H1 (cell line): ENCODE measurements at regions not wholly inside any gene's neighbourhood (a gene's known extent, or its start where the extent isn't known, plus 50 kb on each side); places are given as distances from the start of the nearest gene placed in this dataset.

Source experiments
- JUND ChIP-seq: IDR thresholded peaks from 2 replicates; pipeline ENCODE4 v1.6.1; 2011; ENCODE audit warnings: mild to moderate bottlenecking, improper control_type of control experiment, low read length
- POLR2AphosphoS5 ChIP-seq: IDR thresholded peaks from 2 replicates; pipeline ENCODE4 v1.6.1; 2011; ENCODE audit warnings: low read depth, low read length
- USF2 ChIP-seq: IDR thresholded peaks from 2 replicates; pipeline ENCODE4 v1.6.1; 2011; ENCODE audit warnings: low read length, improper control_type of control experiment

GRCh38 chr4:100945789-100946188 lies 401.5 kb downstream of the PPP3CA start (continued):
- TF ChIP-seq USF2: no peak
- no peak for TF ChIP-seq POLR2AphosphoS5
- no peak for TF ChIP-seq JUND
